ENCODE measurements at regions not wholly inside any gene's neighbourhood (a gene's known extent, or its start where the extent isn't known, plus 50 kb on each side); places are given as distances from the start of the nearest gene placed in this dataset.
A peak's percentile ranks its signal among the peaks of the same experiment; 100 is the strongest.

- no peak overlapping the region for H3K4me3 ChIP-seq
- no peaks in the 10 kb centered on the region for H3K9me3 ChIP-seq
- H3K4me1 ChIP-seq (replicated peaks), result peaks cover 7% of the 10 kb centered on the region
- H3K36me3 ChIP-seq, result no peaks in the 10 kb centered on the region
- H3K27me3 ChIP-seq (replicated peaks; ENCODE audit: insufficient read depth), result no peaks in the 10 kb centered on the region
- no peak for TF ChIP-seq POLR2A (IDR thresholded peaks at IDR 0.05)
- no peak for TF ChIP-seq POLR2AphosphoS5 (IDR thresholded peaks at IDR 0.05)
- TF ChIP-seq CTCF (IDR thresholded peaks at IDR 0.05), result no peak
- 46% methylated on average over 4 of the region's 4 CpGs for WGBS
- intact Hi-C loops (cut with DNase I), result no loop called here
- no peak for DNase-seq (ENCODE audit: low spot score)
- no peak overlapping the region for H3K27ac ChIP-seq
Measured at GRCh38 chr5:38662090-38662489, 105.6 kb upstream of the LIFR start.

- H3K4me3 ChIP-seq, result no peak overlapping the region
- no peaks in the 10 kb centered on the region for H3K27me3 ChIP-seq (replicated peaks; ENCODE audit: insufficient read depth)
- intact Hi-C loops (cut with DNase I), result no loop called here
- peaks cover 7% of the 10 kb centered on the region for H3K4me1 ChIP-seq (replicated peaks)
- DNase-seq (ENCODE audit: low spot score), result no peak
- TF ChIP-seq POLR2A (IDR thresholded peaks at IDR 0.05), result no peak
- TF ChIP-seq POLR2AphosphoS5 (IDR thresholded peaks at IDR 0.05), result no peak
- no peak for TF ChIP-seq CTCF (IDR thresholded peaks at IDR 0.05)
- no peak overlapping the region for H3K27ac ChIP-seq
- no peaks in the 10 kb centered on the region for H3K9me3 ChIP-seq
- no peaks in the 10 kb centered on the region for H3K36me3 ChIP-seq
- WGBS, result 86% methylated on average over 1 of the region's 1 CpG
Measured at GRCh38 chr5:38663249-38663648, 106.8 kb upstream of the LIFR start.

GRCh38 chr5:38666668-38667498, 110.4 kb upstream of the LIFR start:
- H3K36me3 ChIP-seq, result no peaks in the 10 kb centered on the region
- 68% methylated on average over 5 of the region's 5 CpGs for WGBS
- DNase-seq (ENCODE audit: low spot score), result peak; percentile 73
- intact Hi-C loops (cut with DNase I), result loop anchor here (5.0 kb wide), 2 partner anchors 110 to 225 kb away; partner anchors contain the start of gene LIFR
- H3K27me3 ChIP-seq (replicated peaks; ENCODE audit: insufficient read depth), result no peaks in the 10 kb centered on the region
- peaks cover 7% of the 10 kb centered on the region for H3K4me1 ChIP-seq (replicated peaks)
- no peaks in the 10 kb centered on the region for H3K9me3 ChIP-seq
- TF ChIP-seq POLR2A (IDR thresholded peaks at IDR 0.05) (no peak), POLR2AphosphoS5 (IDR thresholded peaks at IDR 0.05) (peak; percentile 95), CTCF (IDR thresholded peaks at IDR 0.05) (peak; percentile 56 to 82 (median 75))
- peak overlapping the region; percentile 74 to 82 for H3K27ac ChIP-seq
- no peak overlapping the region for H3K4me3 ChIP-seq

- H3K36me3 ChIP-seq, result no peaks in the 10 kb centered on the region
- peaks cover 7% of the 10 kb centered on the region for H3K4me1 ChIP-seq (replicated peaks)
- no peaks in the 10 kb centered on the region for H3K9me3 ChIP-seq
- WGBS, result 84% methylated on average over 1 of the region's 1 CpG
- H3K27me3 ChIP-seq (replicated peaks; ENCODE audit: insufficient read depth), result no peaks in the 10 kb centered on the region
- intact Hi-C loops (cut with DNase I), result loop anchor here (5.0 kb wide), 2 partner anchors 110 to 225 kb away; partner anchors contain the start of gene LIFR
- DNase-seq (ENCODE audit: low spot score), result no peak
- no peak for TF ChIP-seq CTCF (IDR thresholded peaks at IDR 0.05)
- TF ChIP-seq POLR2AphosphoS5 (IDR thresholded peaks at IDR 0.05), result no peak
- no peak for TF ChIP-seq POLR2A (IDR thresholded peaks at IDR 0.05)
- H3K4me3 ChIP-seq, result no peak overlapping the region
- H3K27ac ChIP-seq, result peak overlapping the region in 1 of 2 donors; percentile 33
Measured at GRCh38 chr5:38667499-38667776, 111.0 kb upstream of the LIFR start.

GRCh38 chr5:38669361-38669880, 113.0 kb upstream of the LIFR start:
- intact Hi-C loops (cut with DNase I), result loop anchor here (5.0 kb wide), 2 partner anchors 112 to 227 kb away; partner anchors contain the start of gene LIFR
- TF ChIP-seq POLR2AphosphoS5 (IDR thresholded peaks at IDR 0.05) (no peak), CTCF (IDR thresholded peaks at IDR 0.05) (no peak), POLR2A (IDR thresholded peaks at IDR 0.05) (no peak)
- 72% methylated on average over 2 of the region's 2 CpGs for WGBS
- DNase-seq (ENCODE audit: low spot score), result no peak
- H3K27me3 ChIP-seq (replicated peaks; ENCODE audit: insufficient read depth), result no peaks in the 10 kb centered on the region
- H3K9me3 ChIP-seq, result no peaks in the 10 kb centered on the region
- H3K4me3 ChIP-seq, result no peak overlapping the region
- no peak overlapping the region for H3K27ac ChIP-seq
- no peaks in the 10 kb centered on the region for H3K36me3 ChIP-seq
- H3K4me1 ChIP-seq (replicated peaks), result peaks cover 7% of the 10 kb centered on the region
